ENCODE measurements at regions not wholly inside any gene's neighbourhood (a gene's known extent, or its start where the extent isn't known, plus 50 kb on each side); places are given as distances from the start of the nearest gene placed in this dataset.

DNA sequence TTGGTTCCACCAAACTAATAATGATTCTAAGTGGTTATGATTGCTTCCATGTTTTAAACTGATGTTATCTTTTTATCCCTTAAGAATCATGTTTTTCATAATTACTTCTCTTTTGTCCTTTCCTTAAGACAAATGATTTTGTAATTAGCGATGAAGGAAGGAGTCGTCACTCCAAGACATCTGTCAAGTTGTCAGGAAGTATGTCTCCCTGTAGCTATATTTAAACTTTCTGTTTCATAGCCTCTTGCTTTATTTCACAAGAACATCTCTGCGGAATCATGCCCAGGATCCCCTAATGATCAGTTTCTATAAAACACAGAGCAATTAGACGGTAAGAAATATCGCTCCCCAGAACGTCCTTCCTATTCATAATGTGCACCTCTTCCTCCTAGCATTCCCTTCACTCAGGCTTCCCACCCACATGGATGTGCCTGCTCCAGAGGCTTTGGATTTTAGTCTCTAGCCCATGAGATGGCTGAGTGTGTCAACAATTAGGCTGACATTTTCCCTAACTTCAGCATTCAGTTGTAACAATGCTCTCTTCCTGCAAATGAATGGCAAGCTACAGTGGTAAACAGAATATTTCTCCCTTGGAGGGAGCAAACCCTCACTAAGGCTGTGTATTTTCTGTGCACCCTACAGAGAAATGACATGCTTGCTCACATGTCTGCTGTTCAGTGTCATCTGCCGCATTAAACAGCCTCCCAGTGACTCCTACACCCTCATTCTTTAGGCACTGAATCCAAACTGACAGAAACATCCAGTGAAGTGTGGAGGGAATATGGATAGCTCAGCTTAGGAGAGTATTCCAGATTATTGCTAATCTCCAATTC, 879.6 kb upstream of the CELF4 start (continued):
- TF ChIP-seq, protein P1, sequence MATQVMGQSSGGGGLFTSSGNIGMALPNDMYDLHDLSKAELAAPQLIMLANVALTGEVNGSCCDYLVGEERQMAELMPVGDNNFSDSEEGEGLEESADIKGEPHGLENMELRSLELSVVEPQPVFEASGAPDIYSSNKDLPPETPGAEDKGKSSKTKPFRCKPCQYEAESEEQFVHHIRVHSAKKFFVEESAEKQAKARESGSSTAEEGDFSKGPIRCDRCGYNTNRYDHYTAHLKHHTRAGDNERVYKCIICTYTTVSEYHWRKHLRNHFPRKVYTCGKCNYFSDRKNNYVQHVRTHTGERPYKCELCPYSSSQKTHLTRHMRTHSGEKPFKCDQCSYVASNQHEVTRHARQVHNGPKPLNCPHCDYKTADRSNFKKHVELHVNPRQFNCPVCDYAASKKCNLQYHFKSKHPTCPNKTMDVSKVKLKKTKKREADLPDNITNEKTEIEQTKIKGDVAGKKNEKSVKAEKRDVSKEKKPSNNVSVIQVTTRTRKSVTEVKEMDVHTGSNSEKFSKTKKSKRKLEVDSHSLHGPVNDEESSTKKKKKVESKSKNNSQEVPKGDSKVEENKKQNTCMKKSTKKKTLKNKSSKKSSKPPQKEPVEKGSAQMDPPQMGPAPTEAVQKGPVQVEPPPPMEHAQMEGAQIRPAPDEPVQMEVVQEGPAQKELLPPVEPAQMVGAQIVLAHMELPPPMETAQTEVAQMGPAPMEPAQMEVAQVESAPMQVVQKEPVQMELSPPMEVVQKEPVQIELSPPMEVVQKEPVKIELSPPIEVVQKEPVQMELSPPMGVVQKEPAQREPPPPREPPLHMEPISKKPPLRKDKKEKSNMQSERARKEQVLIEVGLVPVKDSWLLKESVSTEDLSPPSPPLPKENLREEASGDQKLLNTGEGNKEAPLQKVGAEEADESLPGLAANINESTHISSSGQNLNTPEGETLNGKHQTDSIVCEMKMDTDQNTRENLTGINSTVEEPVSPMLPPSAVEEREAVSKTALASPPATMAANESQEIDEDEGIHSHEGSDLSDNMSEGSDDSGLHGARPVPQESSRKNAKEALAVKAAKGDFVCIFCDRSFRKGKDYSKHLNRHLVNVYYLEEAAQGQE (IDR thresholded peaks at IDR 0.05), result no peak
- TF ChIP-seq FOXA1 (IDR thresholded peaks at IDR 0.05), result no peak
- TF ChIP-seq, protein P2, sequence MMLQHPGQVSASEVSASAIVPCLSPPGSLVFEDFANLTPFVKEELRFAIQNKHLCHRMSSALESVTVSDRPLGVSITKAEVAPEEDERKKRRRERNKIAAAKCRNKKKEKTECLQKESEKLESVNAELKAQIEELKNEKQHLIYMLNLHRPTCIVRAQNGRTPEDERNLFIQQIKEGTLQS (IDR thresholded peaks at IDR 0.05), result no peak
- TF ChIP-seq NR2F2 (IDR thresholded peaks at IDR 0.05), result no peak
- no peak for TF ChIP-seq RXRA (IDR thresholded peaks at IDR 0.05)

DNA sequence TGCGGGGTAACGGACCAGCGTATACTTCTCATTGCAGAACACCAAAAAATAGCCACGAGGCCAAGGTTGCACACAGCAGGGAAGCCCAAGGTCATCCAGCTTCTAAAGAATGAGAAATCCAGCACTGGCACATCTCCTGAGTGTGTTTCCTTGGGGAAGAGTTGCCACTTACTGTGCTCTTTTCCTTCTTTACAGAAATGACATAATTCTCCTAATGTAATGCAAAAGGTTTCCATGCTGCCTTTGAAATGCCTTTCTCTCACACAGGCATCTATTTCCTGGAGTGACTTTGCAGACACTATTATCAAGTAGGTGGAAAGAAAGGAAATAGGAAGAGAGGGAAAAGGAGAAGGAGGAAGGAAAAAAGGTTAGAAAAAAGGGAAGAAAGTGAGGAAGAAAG, 862.1 kb upstream of the CELF4 start:
- WGBS, result 76% methylated on average over 4 of the region's 4 CpGs
- DNase-seq (ENCODE audit: low spot score), result no peak
- Histone ChIP-seq H3K4me1 (ENCODE audit: control insufficient read depth in 4 of 4, insufficient read depth in 4 of 4, low read length in 3 of 4) (no peaks in the 10 kb centered on the region), H3K27me3 (ENCODE audit: control insufficient read depth in 4 of 4, insufficient read depth in 4 of 4, low read length in 3 of 4) (no peaks in the 10 kb centered on the region), H3K9me3 (ENCODE audit: control insufficient read depth in 4 of 4, low read length in 3 of 4) (no peaks in the 10 kb centered on the region), H3K4me3 (ENCODE audit: low read depth in 1 of 3, low read length in 3 of 3) (no peak overlapping the region), H3K27ac (ENCODE audit: low read depth in 1 of 2, low read length in 2 of 2) (no peak overlapping the region), H3K9ac (ENCODE audit: low read depth in 1 of 2, low read length in 2 of 2) (no peak overlapping the region), H3K36me3 (ENCODE audit: control insufficient read depth in 4 of 4, insufficient read depth in 3 of 4, low read depth in 1 of 4, low read length in 3 of 4) (no peaks in the 10 kb centered on the region)
- TF ChIP-seq NR2F2 (IDR thresholded peaks at IDR 0.05) (no peak), HNF4G (IDR thresholded peaks at IDR 0.05) (no peak), RAD21 (IDR thresholded peaks at IDR 0.05) (no peak), JUND (IDR thresholded peaks at IDR 0.05) (no peak), HNF4A (conservative IDR thresholded peaks at IDR 0.05) (no peak), FOXA2 (IDR thresholded peaks at IDR 0.05) (no peak), EGR1 (IDR thresholded peaks at IDR 0.05; ENCODE audit: low read depth in 2 of 2) (no peak), YY1 (IDR thresholded peaks at IDR 0.05) (no peak), GABPA (IDR thresholded peaks at IDR 0.05 in 1 of 2, conservative IDR thresholded peaks at IDR 0.05 in 1 of 2) (no peak), SP1 (IDR thresholded peaks at IDR 0.05) (no peak), RXRA (IDR thresholded peaks at IDR 0.05) (no peak), FOXA1 (IDR thresholded peaks at IDR 0.05) (no peak), TAF1 (conservative IDR thresholded peaks at IDR 0.05) (no peak)
- TF ChIP-seq, protein P3, sequence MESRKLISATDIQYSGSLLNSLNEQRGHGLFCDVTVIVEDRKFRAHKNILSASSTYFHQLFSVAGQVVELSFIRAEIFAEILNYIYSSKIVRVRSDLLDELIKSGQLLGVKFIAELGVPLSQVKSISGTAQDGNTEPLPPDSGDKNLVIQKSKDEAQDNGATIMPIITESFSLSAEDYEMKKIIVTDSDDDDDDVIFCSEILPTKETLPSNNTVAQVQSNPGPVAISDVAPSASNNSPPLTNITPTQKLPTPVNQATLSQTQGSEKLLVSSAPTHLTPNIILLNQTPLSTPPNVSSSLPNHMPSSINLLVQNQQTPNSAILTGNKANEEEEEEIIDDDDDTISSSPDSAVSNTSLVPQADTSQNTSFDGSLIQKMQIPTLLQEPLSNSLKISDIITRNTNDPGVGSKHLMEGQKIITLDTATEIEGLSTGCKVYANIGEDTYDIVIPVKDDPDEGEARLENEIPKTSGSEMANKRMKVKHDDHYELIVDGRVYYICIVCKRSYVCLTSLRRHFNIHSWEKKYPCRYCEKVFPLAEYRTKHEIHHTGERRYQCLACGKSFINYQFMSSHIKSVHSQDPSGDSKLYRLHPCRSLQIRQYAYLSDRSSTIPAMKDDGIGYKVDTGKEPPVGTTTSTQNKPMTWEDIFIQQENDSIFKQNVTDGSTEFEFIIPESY (IDR thresholded peaks at IDR 0.05), result no peak
- TF ChIP-seq, protein P1 (IDR thresholded peaks at IDR 0.05), result no peak
- TF ChIP-seq, protein P4, sequence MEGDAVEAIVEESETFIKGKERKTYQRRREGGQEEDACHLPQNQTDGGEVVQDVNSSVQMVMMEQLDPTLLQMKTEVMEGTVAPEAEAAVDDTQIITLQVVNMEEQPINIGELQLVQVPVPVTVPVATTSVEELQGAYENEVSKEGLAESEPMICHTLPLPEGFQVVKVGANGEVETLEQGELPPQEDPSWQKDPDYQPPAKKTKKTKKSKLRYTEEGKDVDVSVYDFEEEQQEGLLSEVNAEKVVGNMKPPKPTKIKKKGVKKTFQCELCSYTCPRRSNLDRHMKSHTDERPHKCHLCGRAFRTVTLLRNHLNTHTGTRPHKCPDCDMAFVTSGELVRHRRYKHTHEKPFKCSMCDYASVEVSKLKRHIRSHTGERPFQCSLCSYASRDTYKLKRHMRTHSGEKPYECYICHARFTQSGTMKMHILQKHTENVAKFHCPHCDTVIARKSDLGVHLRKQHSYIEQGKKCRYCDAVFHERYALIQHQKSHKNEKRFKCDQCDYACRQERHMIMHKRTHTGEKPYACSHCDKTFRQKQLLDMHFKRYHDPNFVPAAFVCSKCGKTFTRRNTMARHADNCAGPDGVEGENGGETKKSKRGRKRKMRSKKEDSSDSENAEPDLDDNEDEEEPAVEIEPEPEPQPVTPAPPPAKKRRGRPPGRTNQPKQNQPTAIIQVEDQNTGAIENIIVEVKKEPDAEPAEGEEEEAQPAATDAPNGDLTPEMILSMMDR (IDR thresholded peaks at IDR 0.05; ENCODE audit: low read depth, low read length, missing input control), result no peak
- TF ChIP-seq, protein P2 (IDR thresholded peaks at IDR 0.05), result no peak
- TF ChIP-seq, protein P5, sequence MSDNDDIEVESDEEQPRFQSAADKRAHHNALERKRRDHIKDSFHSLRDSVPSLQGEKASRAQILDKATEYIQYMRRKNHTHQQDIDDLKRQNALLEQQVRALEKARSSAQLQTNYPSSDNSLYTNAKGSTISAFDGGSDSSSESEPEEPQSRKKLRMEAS (IDR thresholded peaks at IDR 0.05), result no peak

Data from liver (tissue), 8 donors.